22Rv1 (cell line): ENCODE measurements at regions not wholly inside any gene's neighbourhood (a gene's known extent, or its start where the extent isn't known, plus 50 kb on each side); places are given as distances from the start of the nearest gene placed in this dataset.

Source experiments
- H3K27ac ChIP-seq: fragments of 450-650 bp; 2 replicates; pipeline ENCODE4 v1.5.1; 2017
- ZFX ChIP-seq: fragments of 450-650 bp; IDR thresholded peaks from 2 replicates; pipeline ENCODE4 v1.6.1; 2017; ENCODE audit warnings: antibody characterized with exemption, borderline replicate concordance
- TF ChIP-seq, protein P1 (sequence below): fragments of 450-650 bp; IDR thresholded peaks from 2 replicates; pipeline ENCODE4 v1.5.1; 2017; ENCODE audit warnings: mild to moderate bottlenecking

- TF ChIP-seq, protein P1, sequence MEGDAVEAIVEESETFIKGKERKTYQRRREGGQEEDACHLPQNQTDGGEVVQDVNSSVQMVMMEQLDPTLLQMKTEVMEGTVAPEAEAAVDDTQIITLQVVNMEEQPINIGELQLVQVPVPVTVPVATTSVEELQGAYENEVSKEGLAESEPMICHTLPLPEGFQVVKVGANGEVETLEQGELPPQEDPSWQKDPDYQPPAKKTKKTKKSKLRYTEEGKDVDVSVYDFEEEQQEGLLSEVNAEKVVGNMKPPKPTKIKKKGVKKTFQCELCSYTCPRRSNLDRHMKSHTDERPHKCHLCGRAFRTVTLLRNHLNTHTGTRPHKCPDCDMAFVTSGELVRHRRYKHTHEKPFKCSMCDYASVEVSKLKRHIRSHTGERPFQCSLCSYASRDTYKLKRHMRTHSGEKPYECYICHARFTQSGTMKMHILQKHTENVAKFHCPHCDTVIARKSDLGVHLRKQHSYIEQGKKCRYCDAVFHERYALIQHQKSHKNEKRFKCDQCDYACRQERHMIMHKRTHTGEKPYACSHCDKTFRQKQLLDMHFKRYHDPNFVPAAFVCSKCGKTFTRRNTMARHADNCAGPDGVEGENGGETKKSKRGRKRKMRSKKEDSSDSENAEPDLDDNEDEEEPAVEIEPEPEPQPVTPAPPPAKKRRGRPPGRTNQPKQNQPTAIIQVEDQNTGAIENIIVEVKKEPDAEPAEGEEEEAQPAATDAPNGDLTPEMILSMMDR: no peak
- TF ChIP-seq ZFX: no peak
- no peak overlapping the region for H3K27ac ChIP-seq
Observed at GRCh38 chr14:80426683-80427082, 215.4 kb upstream of the DIO2 start.

GRCh38 chr14:80425686-80426085 is 214.4 kb upstream of the DIO2 start:
- TF ChIP-seq, protein P1: no peak
- TF ChIP-seq ZFX: no peak
- no peak overlapping the region for H3K27ac ChIP-seq

GRCh38 chr14:80419769-80420168 is 208.5 kb upstream of the DIO2 start:
- TF ChIP-seq ZFX: no peak
- TF ChIP-seq, protein P1: no peak
- H3K27ac ChIP-seq: no peak overlapping the region

GRCh38 chr14:80419345-80419744 is 208.0 kb upstream of the DIO2 start:
- TF ChIP-seq ZFX: no peak
- TF ChIP-seq, protein P1: no peak
- no peak overlapping the region for H3K27ac ChIP-seq

GRCh38 chr14:80415636-80416035 is 204.3 kb upstream of the DIO2 start:
- no peak overlapping the region for H3K27ac ChIP-seq
- TF ChIP-seq, protein P1: no peak
- TF ChIP-seq ZFX: no peak

- no peak for TF ChIP-seq ZFX
- TF ChIP-seq, protein P1: no peak
- no peak overlapping the region for H3K27ac ChIP-seq
Observed at GRCh38 chr14:80414080-80414479, 202.8 kb upstream of the DIO2 start.

DNA sequence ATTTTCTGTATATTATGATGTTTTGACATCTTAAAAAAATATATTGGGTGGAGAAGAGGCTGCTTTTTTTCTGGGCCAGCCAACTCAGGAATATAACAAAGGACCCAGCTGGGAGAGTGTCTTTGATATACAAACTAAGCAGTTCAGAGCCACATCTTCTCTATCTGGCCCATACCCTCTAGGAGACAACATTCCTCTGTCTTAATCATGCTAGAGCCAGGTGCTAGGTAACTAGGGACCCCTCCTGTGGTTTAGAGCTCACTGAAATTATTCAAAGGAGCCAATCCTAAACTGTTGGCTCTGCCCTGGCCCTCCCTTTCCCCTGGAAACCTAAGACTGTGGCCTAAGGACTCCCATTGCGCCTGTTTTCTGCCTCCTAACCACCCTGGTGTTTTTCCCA is 193.1 kb upstream of the DIO2 start:
- H3K27ac ChIP-seq: no peak overlapping the region
- TF ChIP-seq, protein P1: no peak
- no peak for TF ChIP-seq ZFX

- TF ChIP-seq, protein P1: no peak
- TF ChIP-seq ZFX: no peak
- H3K27ac ChIP-seq: no peak overlapping the region
Observed at GRCh38 chr14:80403036-80403435, 191.7 kb upstream of the DIO2 start.
